Astrocyte of the cerebellum (primary cell): ENCODE measurements at regions not wholly inside any gene's neighbourhood (a gene's known extent, or its start where the extent isn't known, plus 50 kb on each side); places are given as distances from the start of the nearest gene placed in this dataset.
A peak's percentile ranks its signal among the peaks of the same experiment; 100 is the strongest.

Experiments used
- DNase-seq: peaks from one replicate; pipeline ENCODE4 v3.0.0-alpha.2; 2011; ENCODE audit warnings: low read depth
- H3K4me3 ChIP-seq: 2 replicates; pipeline ENCODE4 v1.5.1; 2011; ENCODE audit warnings: mild to moderate bottlenecking, low read depth, low read length, moderate library complexity
- in situ Hi-C: cut with HindIII; loops from 2 replicates; pipeline ENCODE4 v1.10.0; 2017; ENCODE audit warnings: low sequenced_read_pairs
- TF ChIP-seq, protein P1 (sequence below): IDR thresholded peaks from 2 replicates; pipeline ENCODE4 v1.5.1; 2012; ENCODE audit warnings: low read length, low read depth, moderate library complexity, mild to moderate bottlenecking; ENCODE audit errors: missing control alignments

DNA sequence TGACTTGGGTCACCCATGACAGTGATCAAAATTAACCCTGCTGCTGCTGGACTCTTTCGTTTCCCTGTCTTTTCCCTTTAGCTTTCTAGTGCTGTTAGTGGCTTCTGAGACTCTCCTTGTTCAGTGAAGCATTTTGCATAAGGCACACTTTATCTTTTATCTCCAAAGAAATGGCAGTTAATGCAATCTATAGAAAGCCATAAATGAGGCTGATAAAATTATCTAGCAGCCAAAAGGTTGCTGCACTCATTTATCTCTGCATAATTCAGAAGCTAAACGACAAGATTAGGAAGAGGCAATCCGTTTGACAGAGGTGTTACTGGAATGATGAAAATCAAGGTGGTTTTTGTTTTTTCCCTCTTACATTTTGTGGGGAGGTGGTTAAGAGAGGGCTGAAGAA lies 1109.5 kb upstream of the EEF2KMT start:
- TF ChIP-seq, protein P1, sequence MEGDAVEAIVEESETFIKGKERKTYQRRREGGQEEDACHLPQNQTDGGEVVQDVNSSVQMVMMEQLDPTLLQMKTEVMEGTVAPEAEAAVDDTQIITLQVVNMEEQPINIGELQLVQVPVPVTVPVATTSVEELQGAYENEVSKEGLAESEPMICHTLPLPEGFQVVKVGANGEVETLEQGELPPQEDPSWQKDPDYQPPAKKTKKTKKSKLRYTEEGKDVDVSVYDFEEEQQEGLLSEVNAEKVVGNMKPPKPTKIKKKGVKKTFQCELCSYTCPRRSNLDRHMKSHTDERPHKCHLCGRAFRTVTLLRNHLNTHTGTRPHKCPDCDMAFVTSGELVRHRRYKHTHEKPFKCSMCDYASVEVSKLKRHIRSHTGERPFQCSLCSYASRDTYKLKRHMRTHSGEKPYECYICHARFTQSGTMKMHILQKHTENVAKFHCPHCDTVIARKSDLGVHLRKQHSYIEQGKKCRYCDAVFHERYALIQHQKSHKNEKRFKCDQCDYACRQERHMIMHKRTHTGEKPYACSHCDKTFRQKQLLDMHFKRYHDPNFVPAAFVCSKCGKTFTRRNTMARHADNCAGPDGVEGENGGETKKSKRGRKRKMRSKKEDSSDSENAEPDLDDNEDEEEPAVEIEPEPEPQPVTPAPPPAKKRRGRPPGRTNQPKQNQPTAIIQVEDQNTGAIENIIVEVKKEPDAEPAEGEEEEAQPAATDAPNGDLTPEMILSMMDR: no peak
- in situ Hi-C loops: no loop called here
- no peak overlapping the region for H3K4me3 ChIP-seq
- DNase-seq: no peak

DNA sequence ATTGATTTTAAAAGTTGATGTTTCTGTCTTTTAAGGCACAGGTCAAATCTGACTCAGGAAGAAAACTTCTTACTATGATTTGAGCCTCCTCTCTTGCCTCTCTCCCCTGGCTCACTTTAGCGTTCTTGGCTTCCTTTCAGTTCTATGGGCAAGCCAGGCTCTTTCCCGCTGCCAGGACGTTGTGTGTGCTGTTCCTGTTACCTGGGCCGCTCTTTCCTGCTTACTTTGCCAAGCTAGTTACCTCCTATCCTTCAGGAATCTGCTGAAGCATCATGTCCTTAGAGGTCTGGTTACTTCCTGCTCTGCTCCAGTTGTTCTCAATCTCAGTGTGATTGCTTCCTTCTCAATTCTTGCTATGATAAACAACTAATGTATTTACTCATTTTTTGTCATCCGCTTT lies 1108.5 kb upstream of the EEF2KMT start:
- TF ChIP-seq, protein P1: no peak
- DNase-seq: no peak
- in situ Hi-C loops: no loop called here
- no peak overlapping the region for H3K4me3 ChIP-seq

DNA sequence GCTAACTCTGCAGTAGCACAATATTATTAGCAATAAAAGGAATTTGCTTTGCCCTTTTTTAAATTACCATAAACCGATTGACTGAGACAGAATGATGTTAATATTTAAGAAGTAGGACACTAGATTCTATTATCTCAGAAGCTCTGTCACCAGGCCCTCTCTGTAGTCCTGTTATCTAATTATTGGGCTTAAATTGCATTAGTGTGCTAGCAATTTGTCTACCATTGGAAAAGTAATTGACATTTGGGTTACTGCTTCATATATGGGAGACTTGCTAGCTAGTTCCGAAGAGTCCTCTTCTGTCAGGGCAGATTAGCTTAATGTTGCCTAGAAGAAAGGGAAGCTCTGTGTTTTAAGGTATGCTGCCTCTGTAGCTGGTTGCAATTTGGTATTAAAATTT lies 1107.3 kb upstream of the EEF2KMT start:
- no peak overlapping the region for H3K4me3 ChIP-seq
- in situ Hi-C loops: no loop called here
- TF ChIP-seq, protein P1: no peak
- no peak for DNase-seq

DNA sequence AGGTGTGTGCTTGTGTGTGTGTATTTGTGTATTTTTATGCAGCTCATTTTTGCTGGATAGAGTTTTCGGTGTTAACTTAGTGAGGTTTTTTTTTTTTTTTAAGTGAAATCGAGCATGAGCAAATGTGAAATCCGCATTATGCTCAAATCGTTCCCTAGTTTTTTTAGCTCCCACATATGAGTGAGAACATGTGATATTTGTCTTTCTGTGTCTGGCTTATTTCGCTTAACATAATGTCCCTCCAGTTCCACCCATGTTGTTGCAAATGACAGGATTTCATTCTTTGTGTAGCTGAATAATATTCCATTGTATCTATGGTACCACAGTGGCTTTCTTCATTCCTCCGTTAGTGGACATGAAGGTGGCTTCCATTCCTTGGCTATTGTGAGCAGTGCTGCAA lies 1103.3 kb upstream of the EEF2KMT start:
- TF ChIP-seq, protein P1: no peak
- H3K4me3 ChIP-seq: no peak overlapping the region
- in situ Hi-C loops: no loop called here
- DNase-seq: no peak

DNA sequence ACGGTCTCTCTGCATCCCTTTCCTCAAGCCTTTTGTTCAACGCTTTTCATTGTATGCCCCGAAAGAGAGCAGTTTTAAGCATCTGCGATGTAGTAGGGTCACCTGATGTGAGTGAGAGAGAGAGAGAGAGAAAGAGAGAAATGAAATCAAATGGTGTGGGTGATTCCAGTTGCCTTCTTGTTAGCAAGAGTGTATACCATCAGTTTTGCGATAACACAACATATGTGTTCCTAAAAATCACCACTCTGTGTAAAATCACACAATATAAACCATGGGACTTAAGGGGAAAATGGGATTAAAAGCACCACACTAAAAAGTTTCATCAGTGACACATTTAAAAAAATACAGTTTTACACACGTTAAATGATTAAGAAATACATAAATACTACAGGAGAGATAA lies 1102.7 kb upstream of the EEF2KMT start:
- TF ChIP-seq, protein P1: no peak
- DNase-seq: no peak
- in situ Hi-C loops: no loop called here
- no peak overlapping the region for H3K4me3 ChIP-seq

DNA sequence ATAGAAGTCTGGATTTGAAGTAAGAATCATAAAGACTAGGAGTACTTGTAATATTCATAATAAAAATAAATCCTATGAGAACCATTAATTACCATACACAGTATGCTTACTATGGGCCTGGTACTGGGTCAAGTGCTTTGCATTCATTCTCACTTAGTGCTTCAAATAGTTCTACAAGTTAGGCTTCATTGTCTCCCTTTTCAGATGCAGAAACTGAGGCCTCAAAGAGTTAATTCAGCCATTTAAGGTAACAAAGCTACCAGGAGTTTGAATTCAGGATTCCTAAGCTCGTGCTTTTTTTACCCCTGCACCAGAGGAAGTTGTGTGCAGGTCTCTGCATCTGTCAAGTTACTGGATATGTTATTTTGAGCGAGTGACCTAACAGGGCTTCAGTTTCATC lies 1098.4 kb upstream of the EEF2KMT start:
- DNase-seq: no peak
- TF ChIP-seq, protein P1: no peak
- in situ Hi-C loops: no loop called here
- no peak overlapping the region for H3K4me3 ChIP-seq

DNA sequence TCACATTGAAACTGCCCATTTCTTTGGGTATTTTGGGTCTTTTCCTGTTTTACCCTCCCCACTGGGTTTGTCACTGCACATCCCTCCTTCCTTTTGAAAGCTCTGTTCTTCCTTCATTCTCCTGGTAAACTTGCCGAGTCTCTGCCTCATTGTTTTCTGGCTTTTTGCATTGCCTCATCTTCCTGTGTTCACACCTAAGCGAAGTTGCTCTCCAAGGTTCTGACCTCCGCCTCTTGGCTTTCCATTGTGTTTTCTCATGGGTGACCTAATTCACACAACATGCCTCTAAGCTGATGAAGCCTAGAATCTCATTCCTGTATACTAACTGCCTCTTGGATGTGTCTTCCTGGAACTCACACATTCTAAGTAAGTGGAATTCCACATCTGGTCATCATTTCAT lies 1096.1 kb upstream of the EEF2KMT start:
- DNase-seq: peak; percentile 2
- TF ChIP-seq, protein P1: no peak
- in situ Hi-C loops: no loop called here
- no peak overlapping the region for H3K4me3 ChIP-seq
